PC-9 (cell line): ENCODE measurements at regions not wholly inside any gene's neighbourhood (a gene's known extent, or its start where the extent isn't known, plus 50 kb on each side); places are given as distances from the start of the nearest gene placed in this dataset.

Experiments used
- EZH2 ChIP-seq: fragments of 200-600 bp; sonication (generic); IDR thresholded peaks from 2 replicates; pipeline ENCODE4 v1.8.0; 2017; ENCODE audit warnings: antibody characterized with exemption, low read depth
- TF ChIP-seq, protein P1 (sequence below): fragments of 200-600 bp; sonication (generic); conservative IDR thresholded peaks from 2 replicates; pipeline ENCODE4 v1.6.1; 2017; ENCODE audit warnings: mixed run types, antibody characterized with exemption, mild to moderate bottlenecking, moderate library complexity

DNA sequence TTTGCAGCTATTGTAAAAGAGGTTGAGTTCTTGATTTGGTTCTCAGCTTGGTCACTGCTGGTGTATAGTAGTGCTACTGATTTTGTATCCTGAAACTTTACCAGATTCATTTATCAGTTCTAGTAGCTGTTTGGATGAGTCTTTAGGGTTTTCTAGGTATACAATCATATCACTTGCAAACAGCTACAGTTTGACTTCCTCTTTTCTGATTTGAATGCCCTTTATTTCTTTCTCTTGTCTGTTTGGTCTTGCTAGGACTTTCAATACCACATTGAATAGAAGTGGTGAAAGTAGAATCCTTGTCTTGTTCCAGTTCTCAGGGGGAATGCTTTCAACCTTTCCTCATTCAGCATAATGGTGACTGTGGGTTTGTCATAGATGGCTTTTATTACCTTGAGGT lies 210.5 kb upstream of the DPP10 start:
- TF ChIP-seq, protein P1, sequence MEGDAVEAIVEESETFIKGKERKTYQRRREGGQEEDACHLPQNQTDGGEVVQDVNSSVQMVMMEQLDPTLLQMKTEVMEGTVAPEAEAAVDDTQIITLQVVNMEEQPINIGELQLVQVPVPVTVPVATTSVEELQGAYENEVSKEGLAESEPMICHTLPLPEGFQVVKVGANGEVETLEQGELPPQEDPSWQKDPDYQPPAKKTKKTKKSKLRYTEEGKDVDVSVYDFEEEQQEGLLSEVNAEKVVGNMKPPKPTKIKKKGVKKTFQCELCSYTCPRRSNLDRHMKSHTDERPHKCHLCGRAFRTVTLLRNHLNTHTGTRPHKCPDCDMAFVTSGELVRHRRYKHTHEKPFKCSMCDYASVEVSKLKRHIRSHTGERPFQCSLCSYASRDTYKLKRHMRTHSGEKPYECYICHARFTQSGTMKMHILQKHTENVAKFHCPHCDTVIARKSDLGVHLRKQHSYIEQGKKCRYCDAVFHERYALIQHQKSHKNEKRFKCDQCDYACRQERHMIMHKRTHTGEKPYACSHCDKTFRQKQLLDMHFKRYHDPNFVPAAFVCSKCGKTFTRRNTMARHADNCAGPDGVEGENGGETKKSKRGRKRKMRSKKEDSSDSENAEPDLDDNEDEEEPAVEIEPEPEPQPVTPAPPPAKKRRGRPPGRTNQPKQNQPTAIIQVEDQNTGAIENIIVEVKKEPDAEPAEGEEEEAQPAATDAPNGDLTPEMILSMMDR: no peak
- TF ChIP-seq EZH2: no peak
